ENCODE measurements at regions not wholly inside any gene's neighbourhood (a gene's known extent, or its start where the extent isn't known, plus 50 kb on each side); places are given as distances from the start of the nearest gene placed in this dataset.

GRCh38 chr20:16929756-16930155, 181.6 kb downstream of the OTOR start:
- no peak for TF ChIP-seq POLR2A (IDR thresholded peaks at IDR 0.05)
- no peak for TF ChIP-seq CTCF (IDR thresholded peaks at IDR 0.05)

Data from vagina (tissue), 2 donors.